NCI-H2107 treated with DMSO at 0.1 percent for 48 hours (cell line): ENCODE measurements at regions not wholly inside any gene's neighbourhood (a gene's known extent, or its start where the extent isn't known, plus 50 kb on each side); places are given as distances from the start of the nearest gene placed in this dataset.
"Not testable (repeated sequence)": the region's sequence is repeated elsewhere in the genome, so short reads cannot be mapped to it uniquely, and the experiment has no call there.

ENCODE experiments used
- DNase-seq: peaks from one replicate; lab custom pipeline; 2025; ENCODE audit not compliant: unreplicated experiment; lab: John Stamatoyannopoulos, UW

DNA sequence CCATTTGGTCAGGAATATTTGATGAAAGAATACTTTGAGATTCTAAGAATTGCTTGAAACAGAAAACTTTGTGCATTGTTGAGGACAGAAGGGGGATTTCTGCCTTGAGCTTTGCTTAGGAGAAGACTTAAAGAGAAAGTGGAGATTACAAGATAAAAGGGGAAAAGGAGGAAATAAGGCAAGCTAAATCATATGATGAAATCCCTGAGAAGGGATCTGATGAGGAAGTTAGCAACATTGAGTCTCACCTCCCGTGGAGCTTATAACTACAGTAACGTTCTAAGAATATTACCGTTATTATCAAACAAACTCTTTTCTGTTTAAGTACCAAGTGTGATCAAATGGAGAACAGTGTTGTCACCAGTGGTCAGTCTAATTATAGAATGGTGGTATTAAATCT, 414.7 kb upstream of the NAALADL2 start:
- DNase-seq, result no peak

DNA sequence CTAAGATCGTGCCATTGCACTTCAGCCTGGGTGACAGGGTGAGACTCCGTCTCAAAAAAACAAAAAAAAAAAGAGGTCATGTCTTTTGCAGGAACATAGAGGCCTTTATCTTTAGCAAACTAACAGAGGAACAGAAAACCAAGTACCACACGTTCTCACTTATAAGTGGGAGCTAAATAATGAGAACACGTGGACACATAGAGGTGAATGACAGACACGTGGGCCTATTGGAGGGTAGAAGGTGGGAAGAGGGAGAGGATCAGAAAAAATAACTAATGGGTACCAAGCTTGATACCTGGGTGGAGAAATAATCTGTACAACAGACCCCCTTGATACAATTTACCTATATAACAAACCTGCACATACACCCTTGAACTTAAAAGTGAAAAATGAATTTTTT, 401.4 kb upstream of the NAALADL2 start:
- DNase-seq, result no peak

DNA sequence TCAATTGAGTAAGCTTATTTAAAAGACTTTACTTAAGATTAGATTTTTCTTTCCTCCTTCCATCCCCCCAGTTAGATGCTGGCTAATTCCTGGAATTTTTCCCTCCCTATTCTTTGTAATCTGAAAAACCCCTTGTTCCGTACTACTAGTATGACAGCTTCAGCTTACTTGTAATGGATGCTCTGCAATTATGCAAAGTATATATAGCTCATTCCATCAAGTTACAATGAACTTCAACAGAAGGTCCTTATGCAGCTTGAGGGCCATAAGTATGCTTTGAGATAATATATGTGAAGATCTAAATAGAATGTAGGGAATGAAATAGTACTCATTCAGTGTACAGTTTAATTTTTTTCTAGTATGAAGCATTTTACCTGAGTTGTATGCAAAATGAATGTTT, 398.3 kb upstream of the NAALADL2 start:
- no peak for DNase-seq

DNA sequence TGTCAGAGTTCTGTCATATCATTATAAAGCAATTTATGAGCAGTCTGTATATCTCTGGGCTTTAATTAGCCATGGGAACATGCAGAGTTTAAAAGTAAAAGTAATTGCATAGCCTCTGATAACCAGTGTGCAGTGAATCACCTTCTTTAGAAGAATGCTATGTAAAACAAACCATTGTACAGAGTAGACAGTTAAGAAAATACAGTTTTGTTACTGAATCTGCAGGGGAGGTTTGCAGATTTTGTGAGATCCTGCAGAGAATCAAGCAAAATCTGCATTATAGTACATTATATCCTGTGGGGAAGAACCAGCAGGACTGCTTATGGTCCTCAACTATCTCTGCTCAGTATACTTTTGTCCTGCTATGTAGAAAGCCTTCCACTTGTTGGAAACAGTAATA, 396.2 kb upstream of the NAALADL2 start:
- no peak for DNase-seq

- no peak for DNase-seq
These were observed 394.0 kb upstream of the NAALADL2 start for GRCh38 chr3:174465177-174465576.

GRCh38 chr3:174466471-174467054, 392.6 kb upstream of the NAALADL2 start:
- DNase-seq, result no peak

DNA sequence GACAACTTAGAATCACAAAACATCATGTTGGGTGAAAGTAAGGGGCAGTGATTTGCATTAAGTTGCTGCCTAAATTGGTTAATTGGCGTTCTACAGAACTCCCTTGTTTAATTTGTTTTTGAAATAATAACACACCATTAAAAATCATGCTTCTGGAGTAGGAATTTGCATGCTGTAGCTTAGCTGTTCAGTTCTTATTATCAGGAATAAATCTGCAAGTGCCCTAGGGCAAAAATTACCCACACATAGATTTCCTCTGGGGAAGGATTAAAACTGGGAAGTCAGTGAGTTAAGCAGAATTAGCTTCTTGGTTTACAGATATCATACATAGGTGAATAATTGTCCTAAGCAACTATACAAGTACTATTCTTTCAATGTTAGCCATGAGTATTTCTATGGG, 381.6 kb upstream of the NAALADL2 start:
- no peak for DNase-seq

DNA sequence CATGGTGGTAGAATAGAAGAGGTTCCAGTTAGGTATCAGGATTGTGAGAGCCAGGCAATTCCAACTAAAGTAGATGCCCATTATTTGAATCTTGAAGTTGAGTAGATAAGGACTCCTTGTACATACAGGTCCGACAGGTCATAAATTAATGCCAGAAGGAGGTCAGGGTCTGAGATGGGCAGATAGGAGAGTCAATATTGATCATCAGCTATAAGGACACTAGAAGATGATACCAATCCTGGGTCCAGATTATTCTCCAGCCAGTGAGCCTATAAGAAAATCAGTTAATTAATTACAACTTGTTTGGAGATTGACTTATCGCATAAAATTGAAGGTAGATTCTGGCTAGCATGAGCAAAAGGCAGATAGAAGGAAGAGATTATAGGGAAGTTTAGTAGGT, 378.4 kb upstream of the NAALADL2 start:
- no peak for DNase-seq

- DNase-seq, result no peak
These were observed 376.6 kb upstream of the NAALADL2 start for GRCh38 chr3:174482541-174482940.

DNA sequence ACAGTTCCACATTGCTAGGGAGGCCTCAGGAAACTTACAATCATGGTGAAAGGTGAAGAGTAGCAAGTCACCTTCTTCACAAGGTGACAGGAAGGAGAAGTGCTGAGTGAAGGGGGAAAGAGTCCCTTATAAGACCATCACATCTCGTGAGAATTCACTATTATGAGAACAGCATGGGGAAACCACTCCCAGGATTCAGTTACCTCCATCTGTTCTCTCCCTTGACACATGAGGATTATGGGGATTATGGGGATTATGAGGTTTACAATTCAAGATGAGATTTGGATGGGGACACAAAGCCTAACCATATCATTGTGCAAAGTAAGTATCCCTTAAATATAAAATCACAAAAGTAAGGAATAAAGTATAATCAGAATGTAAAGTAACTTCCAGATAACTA, 375.9 kb upstream of the NAALADL2 start:
- DNase-seq, result no peak

GRCh38 chr3:174483856-174484255, 375.3 kb upstream of the NAALADL2 start:
- not testable (repeated sequence) for DNase-seq

GRCh38 chr3:174488527-174488926, 370.6 kb upstream of the NAALADL2 start:
- no peak for DNase-seq

- DNase-seq, result peak; percentile 47
These were observed 363.8 kb upstream of the NAALADL2 start for GRCh38 chr3:174495311-174495710.

DNA sequence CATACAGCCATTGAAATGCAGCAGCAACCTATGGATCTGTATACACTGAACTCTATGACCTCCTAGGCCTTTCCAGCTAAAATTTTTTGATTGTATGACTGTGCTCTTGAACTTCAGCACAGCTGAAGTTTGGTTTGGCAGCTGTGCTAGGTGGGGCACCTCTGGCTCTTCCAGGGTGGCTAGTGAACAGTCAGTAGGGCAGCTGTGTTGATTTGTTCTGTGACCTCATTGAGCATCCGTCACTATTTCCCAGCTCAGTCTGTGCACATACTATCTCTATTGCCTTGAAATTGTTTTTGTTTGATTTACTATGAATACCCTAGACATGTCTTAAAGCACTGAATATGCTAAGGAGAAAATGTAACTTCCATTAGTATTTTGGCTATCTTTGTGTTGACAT, 363.2 kb upstream of the NAALADL2 start:
- DNase-seq, result no peak

- DNase-seq, result no peak
These were observed 360.5 kb upstream of the NAALADL2 start for GRCh38 chr3:174498638-174499037.

DNA sequence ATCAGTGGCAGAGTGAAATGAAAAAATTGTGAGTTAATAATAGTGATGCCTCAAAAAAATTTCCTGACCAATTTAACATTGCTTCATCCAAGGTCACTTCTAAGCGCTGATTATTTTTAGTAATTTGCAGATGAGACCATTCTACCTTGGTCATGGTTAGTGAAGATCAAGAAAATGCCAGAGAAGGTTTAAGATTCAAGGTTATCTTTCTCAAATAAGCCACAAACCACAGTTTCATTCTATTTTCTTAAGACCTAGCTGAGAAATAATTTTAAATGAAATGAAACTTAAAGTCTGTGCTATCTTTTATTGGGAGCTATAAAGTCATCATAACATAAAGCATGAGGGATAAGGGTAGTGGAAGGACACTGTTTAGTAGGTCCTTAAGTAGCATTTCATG, 353.9 kb upstream of the NAALADL2 start:
- DNase-seq, result no peak

DNA sequence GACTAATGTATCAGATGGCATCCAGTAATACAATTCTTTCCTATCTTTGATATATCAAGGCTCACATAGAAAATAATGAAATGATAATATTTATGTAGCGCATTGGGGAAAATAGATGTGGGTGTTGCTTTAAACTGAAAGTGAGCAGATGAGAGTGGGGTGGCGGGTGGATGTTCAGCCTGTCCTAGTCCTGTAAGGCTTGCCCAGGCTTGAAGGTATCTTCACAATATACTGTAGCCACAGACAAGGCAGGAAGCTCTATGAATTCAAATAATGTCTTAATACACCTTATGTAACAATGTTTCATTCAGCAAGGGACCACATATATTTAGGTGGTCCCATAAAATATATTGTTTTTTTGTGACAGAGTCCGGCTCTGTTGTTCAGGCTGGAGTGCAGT, 334.9 kb upstream of the NAALADL2 start:
- DNase-seq, result no peak

DNA sequence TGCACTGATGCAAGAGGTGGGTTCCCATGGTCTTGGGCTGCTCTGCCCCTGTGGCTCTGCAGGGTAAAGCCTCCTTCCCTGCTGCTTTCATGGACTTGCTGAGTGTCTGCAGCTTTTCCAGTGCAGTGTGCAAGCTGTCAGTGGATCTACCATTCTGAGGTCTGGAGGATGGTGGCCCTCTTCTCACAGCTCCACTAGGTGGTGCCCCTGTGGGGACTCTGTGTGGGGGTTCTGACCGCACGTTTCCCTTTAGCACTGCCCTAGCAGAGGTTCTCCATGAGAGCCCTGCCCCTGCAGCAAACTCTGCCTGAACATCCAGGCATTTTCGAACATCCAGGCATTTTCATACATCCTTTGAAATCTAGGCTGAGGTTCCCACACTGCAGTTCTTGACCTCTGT, 329.8 kb upstream of the NAALADL2 start:
- DNase-seq, result no peak

GRCh38 chr3:174531262-174531982, 327.7 kb upstream of the NAALADL2 start:
- DNase-seq, result no peak

DNA sequence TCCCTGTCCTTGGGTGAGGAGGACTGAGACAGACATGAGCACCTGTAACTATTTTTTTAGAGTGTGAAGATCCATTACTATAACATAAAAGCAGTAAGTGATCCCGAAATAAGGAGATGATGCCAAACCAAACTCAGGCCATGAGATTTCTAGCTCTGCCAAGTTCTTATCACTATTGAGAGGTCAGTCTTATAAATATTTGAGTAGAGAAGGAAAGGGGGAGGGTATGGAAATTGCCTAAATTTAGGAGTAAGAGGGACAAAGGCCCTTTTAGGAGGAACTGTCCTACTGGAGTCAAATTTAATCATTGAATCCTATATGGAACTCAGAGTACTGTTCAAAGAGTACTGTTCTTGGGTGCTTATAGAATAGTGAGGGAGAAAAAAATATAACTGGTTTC, 326.9 kb upstream of the NAALADL2 start:
- DNase-seq, result no peak

DNA sequence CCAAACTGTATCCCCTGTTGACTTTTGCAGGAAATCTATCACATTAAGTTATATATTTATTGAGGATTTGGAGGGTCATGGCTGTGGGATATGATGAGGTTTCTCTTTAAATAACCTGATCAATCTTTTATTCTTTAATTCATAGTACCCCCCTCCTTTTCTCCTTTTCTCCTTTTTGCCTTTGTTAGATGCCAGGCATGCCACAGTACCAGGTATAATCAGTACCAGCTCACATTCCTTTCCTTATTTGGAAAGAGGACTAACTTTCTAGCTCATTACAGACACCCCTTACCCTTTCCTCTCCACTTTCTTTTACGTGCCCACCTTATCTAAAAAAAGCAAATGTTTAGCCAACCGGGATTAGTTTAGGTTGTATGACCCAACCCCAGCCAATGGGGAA, 326.4 kb upstream of the NAALADL2 start:
- no peak for DNase-seq

GRCh38 chr3:174533286-174533685, 325.8 kb upstream of the NAALADL2 start:
- DNase-seq, result no peak

DNA sequence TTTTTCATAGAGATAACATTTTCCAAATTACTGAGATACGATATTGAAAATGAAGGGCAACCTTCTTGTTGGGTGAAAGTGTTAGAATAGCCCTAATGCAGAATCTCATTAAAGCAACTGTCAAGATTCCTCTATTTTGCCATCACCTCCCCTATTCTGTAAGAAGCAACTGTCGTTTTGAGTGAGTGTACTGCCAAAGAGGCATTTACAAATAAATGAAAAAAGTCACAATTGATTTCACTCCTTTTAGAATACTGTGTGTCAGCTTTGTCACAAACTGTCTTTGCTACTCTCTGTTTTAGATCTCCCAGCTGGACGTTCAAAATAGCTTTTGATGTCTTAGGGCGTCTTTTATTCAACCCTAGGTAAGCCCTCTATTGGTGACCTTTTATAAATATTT, 322.8 kb upstream of the NAALADL2 start:
- DNase-seq, result no peak
